B cell (primary cell): ENCODE measurements at regions not wholly inside any gene's neighbourhood (a gene's known extent, or its start where the extent isn't known, plus 50 kb on each side); places are given as distances from the start of the nearest gene placed in this dataset.

Experiments used
- ATAC-seq: fragments of 200-7000 bp; cut with Tn5 transposase; one replicate; pipeline ENCODE4 v1.10.0; 2021; ENCODE audit warnings: low read depth, mild to moderate bottlenecking, moderate number of reproducible peaks, moderate library complexity
- CTCF ChIA-PET: fragments of 350-600 bp; sonication (Branson Sonifier 250); formaldehyde crosslinking; loops from one replicate; lab custom pipeline; 2021; ENCODE audit warnings: antibody characterized with exemption, inconsistent platforms; lab: Charles Lee
- POLR2A ChIA-PET: fragments of 350-600 bp; sonication (Branson Sonifier 250); formaldehyde crosslinking; loops from one replicate; lab custom pipeline; 2021; ENCODE audit warnings: antibody characterized with exemption; lab: Charles Lee
- DNase-seq: peaks from one replicate; pipeline ENCODE4 v3.0.0; 2013
- H2AFZ ChIP-seq: 2 replicates; pipeline ENCODE4 v1.6.1; 2012; ENCODE audit warnings: mild to moderate bottlenecking, low read depth, low read length; ENCODE audit not compliant: insufficient read depth, poor library complexity, severe bottlenecking
- H3K27ac ChIP-seq, 2 donors: 1 replicate in 1 of 2; 2 replicates in 1 of 2; pipeline ENCODE4 v1.5.1; 2012 to 2013; ENCODE audit warnings: low read length in 2 of 2, mild to moderate bottlenecking in 2 of 2, moderate library complexity in 1 of 2
- H3K27me3 ChIP-seq, 4 experiments: fragments of 200-600 bp in 1 of 4; sonication (generic) in 1 of 4; replicated peaks in 1 of 4; 1 replicate in 2 of 4; 2 replicates in 2 of 4; pipeline versions ENCODE4 v1.6.1 to v1.7.0; 2013 to 2016; ENCODE audit warnings: low read length in 3 of 4, mild to moderate bottlenecking in 2 of 4, mixed read lengths in 1 of 4, moderate library complexity in 1 of 4; ENCODE audit not compliant: insufficient read depth in 4 of 4, control insufficient read depth in 3 of 4; ENCODE audit errors: control extremely low read depth in 1 of 4
- H3K36me3 ChIP-seq, 2 experiments: replicated peaks in 1 of 2; 1 replicate in 1 of 2; 2 replicates in 1 of 2; pipeline versions ENCODE4 v1.6.1 to v1.7.1; 2013; ENCODE audit warnings: low read length in 1 of 2; ENCODE audit not compliant: insufficient read depth in 2 of 2, control insufficient read depth in 1 of 2; ENCODE audit errors: control extremely low read depth in 1 of 2, extremely low read depth in 1 of 2
- H3K4me1 ChIP-seq, 2 donors: fragments of 200-600 bp in 1 of 2; sonication (generic) in 1 of 2; 1 replicate in 1 of 2; 2 replicates in 1 of 2; pipeline versions ENCODE4 v1.5.1 to v1.6.1; 2013 to 2017; ENCODE audit warnings: low read length in 2 of 2; ENCODE audit not compliant: control insufficient read depth in 2 of 2, insufficient read depth in 2 of 2
- H3K4me2 ChIP-seq: replicated peaks from 2 replicates; pipeline ENCODE3; 2012; ENCODE audit warnings: mild to moderate bottlenecking, low read depth, low read length; ENCODE audit not compliant: poor library complexity, severe bottlenecking
- H3K4me3 ChIP-seq, 5 experiments: fragments of 200-600 bp in 1 of 5; sonication (generic) in 1 of 5; 1 replicate in 3 of 5; 2 replicates in 2 of 5; pipeline versions ENCODE4 v1.5.1 to v1.7.0; 2011 to 2016; ENCODE audit warnings: low read length in 4 of 5, mild to moderate bottlenecking in 4 of 5, low read depth in 2 of 5, control low read depth in 1 of 5, moderate library complexity in 1 of 5; ENCODE audit not compliant: insufficient read depth in 1 of 5; ENCODE audit errors: control extremely low read depth in 1 of 5, extremely low read depth in 1 of 5
- H3K79me2 ChIP-seq: fragments of 200-600 bp; sonication (generic); one replicate; pipeline ENCODE4 v1.6.0; 2016; ENCODE audit warnings: low read length; ENCODE audit not compliant: control insufficient read depth, insufficient read depth
- H3K9ac ChIP-seq: fragments of 200-600 bp; sonication (generic); 2 replicates; pipeline ENCODE4 v1.6.1; 2017; ENCODE audit warnings: mild to moderate bottlenecking, low read length, moderate library complexity
- H3K9me3 ChIP-seq, 3 donors: one replicate each; pipeline versions ENCODE4 v1.6.1 to v1.7.1; 2013; ENCODE audit warnings: low read length in 2 of 3; ENCODE audit not compliant: control insufficient read depth in 2 of 3, insufficient read depth in 1 of 3; ENCODE audit errors: control extremely low read depth in 1 of 3
- H4K20me1 ChIP-seq: 2 replicates; pipeline ENCODE4 v1.6.0; 2012; ENCODE audit warnings: mild to moderate bottlenecking, low read length; ENCODE audit not compliant: insufficient read depth, control insufficient read depth, poor library complexity, severe bottlenecking
- H3K27ac Mint-ChIP-seq: one replicate; pipeline ENCODE4 v1.8.0; 2021; ENCODE audit warnings: mixed read lengths
- H3K27me3 Mint-ChIP-seq: one replicate; pipeline ENCODE4 v1.8.0; 2021; ENCODE audit warnings: mixed read lengths
- H3K4me1 Mint-ChIP-seq: one replicate; pipeline ENCODE4 v1.8.0; 2021; ENCODE audit warnings: mixed read lengths
- H3K4me3 Mint-ChIP-seq: one replicate; pipeline ENCODE4 v1.8.0; 2021; ENCODE audit warnings: mixed read lengths
- H3K9me3 Mint-ChIP-seq: one replicate; pipeline ENCODE4 v1.8.0; 2022; ENCODE audit warnings: mixed read lengths; ENCODE audit not compliant: insufficient read depth
- EZH2 ChIP-seq: IDR thresholded peaks from 2 replicates; pipeline ENCODE4 v1.6.1; 2012; ENCODE audit warnings: borderline replicate concordance, low read depth, mild to moderate bottlenecking, moderate library complexity, low read length; ENCODE audit not compliant: insufficient read depth, poor library complexity, severe bottlenecking
- WGBS: methylation state at CpG from one replicate; pipeline ENCODE4 v1.1.5; 2013; ENCODE audit warnings: missing lambda C conversion rate; ENCODE audit not compliant: insufficient coverage; 5-methylcytosine and 5-hydroxymethylcytosine counted together
- intact Hi-C: fragments of 100-400 bp; cut with micrococcal nuclease; formaldehyde crosslinking; loops from one replicate; pipeline ENCODE4 v1.10.0; 2022
- TF ChIP-seq, protein P1 (sequence below): fragments of 200-600 bp; IDR thresholded peaks from one replicate; pipeline ENCODE4 v1.8.0; 2022; ENCODE audit warnings: antibody characterized with exemption, mild to moderate bottlenecking

DNA sequence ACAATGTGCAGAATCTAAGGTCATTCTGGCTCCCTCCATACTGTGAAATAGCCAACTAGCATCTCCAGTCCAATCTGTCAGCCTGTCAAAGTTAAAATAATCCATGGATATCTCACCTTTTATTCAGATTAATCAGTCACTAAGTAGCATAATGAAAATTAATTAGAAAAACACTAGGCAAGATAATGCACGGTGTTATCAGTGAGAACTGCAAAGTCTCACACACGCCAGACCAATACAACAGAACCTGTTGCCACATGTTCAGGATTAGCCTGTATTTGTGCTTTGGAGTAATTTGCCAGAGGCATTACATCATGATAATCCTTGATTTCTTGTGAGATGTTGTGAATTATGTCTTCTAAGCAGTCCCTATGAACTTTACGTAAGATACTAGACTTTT, 820.4 kb upstream of the ALCAM start:
- H3K4me1 Mint-ChIP-seq = peaks cover 15% of the 10 kb centered on the region
- H3K9me3 ChIP-seq = peaks cover 0 to 1% (median 0%) of the 10 kb centered on the region in 3 donors
- ATAC-seq = no peak
- H3K9me3 Mint-ChIP-seq = no peaks in the 10 kb centered on the region
- WGBS = 100% methylated on average over 2 of the region's 3 CpGs
- CTCF ChIA-PET = no interaction called here
- H3K4me3 Mint-ChIP-seq = no peak overlapping the region
- H3K27ac ChIP-seq = no peak overlapping the region
- H3K36me3 ChIP-seq = no peaks in the 10 kb centered on the region
- no peak for DNase-seq
- no peaks in the 10 kb centered on the region for H3K79me2 ChIP-seq
- no peak overlapping the region for H3K9ac ChIP-seq
- TF ChIP-seq, protein P1, sequence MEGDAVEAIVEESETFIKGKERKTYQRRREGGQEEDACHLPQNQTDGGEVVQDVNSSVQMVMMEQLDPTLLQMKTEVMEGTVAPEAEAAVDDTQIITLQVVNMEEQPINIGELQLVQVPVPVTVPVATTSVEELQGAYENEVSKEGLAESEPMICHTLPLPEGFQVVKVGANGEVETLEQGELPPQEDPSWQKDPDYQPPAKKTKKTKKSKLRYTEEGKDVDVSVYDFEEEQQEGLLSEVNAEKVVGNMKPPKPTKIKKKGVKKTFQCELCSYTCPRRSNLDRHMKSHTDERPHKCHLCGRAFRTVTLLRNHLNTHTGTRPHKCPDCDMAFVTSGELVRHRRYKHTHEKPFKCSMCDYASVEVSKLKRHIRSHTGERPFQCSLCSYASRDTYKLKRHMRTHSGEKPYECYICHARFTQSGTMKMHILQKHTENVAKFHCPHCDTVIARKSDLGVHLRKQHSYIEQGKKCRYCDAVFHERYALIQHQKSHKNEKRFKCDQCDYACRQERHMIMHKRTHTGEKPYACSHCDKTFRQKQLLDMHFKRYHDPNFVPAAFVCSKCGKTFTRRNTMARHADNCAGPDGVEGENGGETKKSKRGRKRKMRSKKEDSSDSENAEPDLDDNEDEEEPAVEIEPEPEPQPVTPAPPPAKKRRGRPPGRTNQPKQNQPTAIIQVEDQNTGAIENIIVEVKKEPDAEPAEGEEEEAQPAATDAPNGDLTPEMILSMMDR = no peak
- TF ChIP-seq EZH2 = no peak
- no peaks in the 10 kb centered on the region for H3K27me3 Mint-ChIP-seq
- no peak overlapping the region for H2AFZ ChIP-seq
- no peak overlapping the region for H3K4me2 ChIP-seq
- no peaks in the 10 kb centered on the region for H4K20me1 ChIP-seq
- H3K27me3 ChIP-seq = no peaks in the 10 kb centered on the region
- H3K4me1 ChIP-seq = no peaks in the 10 kb centered on the region
- intact Hi-C loops = loop anchor here (5.0 kb wide), 1 partner anchor 39 kb away; no protein-coding TSS in a partner anchor
- H3K4me3 ChIP-seq = no peak overlapping the region
- H3K27ac Mint-ChIP-seq = no peak overlapping the region
- POLR2A ChIA-PET = no interaction called here

DNA sequence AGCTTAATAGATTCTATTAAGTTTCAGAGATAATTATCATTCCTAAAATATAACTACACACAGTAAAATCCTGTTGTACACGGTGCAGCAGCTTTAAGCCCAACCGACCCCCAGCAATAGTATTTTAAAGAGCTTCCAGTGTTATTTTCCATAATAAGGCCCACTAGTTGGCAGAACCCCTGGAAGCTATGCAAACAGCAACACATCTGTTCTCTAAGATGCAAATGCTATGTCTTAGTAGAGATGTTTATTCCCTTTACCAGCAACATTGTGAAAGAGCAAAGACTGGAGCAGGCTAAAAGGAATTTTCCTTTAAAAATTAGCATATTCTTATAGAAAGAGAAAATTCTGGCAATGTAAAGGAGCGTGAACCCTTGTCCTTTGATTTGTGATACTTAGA, 819.7 kb upstream of the ALCAM start:
- Histone ChIP-seq H3K27ac (no peak overlapping the region), H3K9me3 (peaks cover 0 to 1% (median 0%) of the 10 kb centered on the region in 3 donors), H3K4me1 (no peaks in the 10 kb centered on the region), H3K36me3 (no peaks in the 10 kb centered on the region), H3K4me3 (no peak overlapping the region), H3K27me3 (no peaks in the 10 kb centered on the region), H3K9ac (no peak overlapping the region), H3K4me2 (no peak overlapping the region), H3K79me2 (no peaks in the 10 kb centered on the region), H2AFZ (no peak overlapping the region), H4K20me1 (no peaks in the 10 kb centered on the region)
- Mint-ChIP-seq H3K4me3 (no peak overlapping the region), H3K27me3 (no peaks in the 10 kb centered on the region), H3K4me1 (peaks cover 15% of the 10 kb centered on the region), H3K9me3 (no peaks in the 10 kb centered on the region), H3K27ac (no peak overlapping the region)
- ATAC-seq (no peak), DNase-seq (no peak)
- CTCF ChIA-PET = interaction anchor here (0.6 kb wide), 1 partner anchor 17 kb away, joined by 3 read pairs; no protein-coding TSS in a partner anchor
- intact Hi-C loops = loop anchor here (5.0 kb wide), 1 partner anchor 40 kb away; no protein-coding TSS in a partner anchor
- no peak for TF ChIP-seq EZH2
- TF ChIP-seq, protein P1 = no peak
- POLR2A ChIA-PET = no interaction called here
- no CpG with 5 or more reads among the region's 3 CpGs for WGBS
